ENCODE measurements at regions not wholly inside any gene's neighbourhood (a gene's known extent, or its start where the extent isn't known, plus 50 kb on each side); places are given as distances from the start of the nearest gene placed in this dataset.

DNA sequence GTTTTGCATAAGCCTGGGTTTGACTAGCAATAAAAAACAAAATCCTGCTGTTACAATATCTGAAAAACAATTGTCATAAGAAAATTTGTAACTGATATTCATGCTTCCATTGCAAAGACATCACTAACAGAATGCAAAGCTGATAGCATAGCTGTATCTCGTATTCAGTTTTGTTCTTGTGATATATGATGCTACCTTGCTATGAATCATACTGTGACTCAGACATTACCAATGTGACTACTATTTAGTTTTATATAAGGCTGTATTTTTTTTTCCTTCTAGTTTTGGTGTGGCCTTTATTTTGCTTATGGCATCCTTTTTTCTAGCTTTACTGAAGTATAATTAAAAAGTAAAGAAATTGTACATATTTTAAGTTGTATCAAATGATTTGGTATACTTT, 1381.8 kb downstream of the MRPL39 start:
- Histone ChIP-seq H3K27ac (ENCODE audit: poor library complexity, severe bottlenecking) (no peak overlapping the region), H3K27me3 (ENCODE audit: insufficient read depth, poor library complexity, severe bottlenecking) (peaks cover 6% of the 10 kb centered on the region), H3K4me1 (ENCODE audit: insufficient read depth, poor library complexity, severe bottlenecking) (peaks cover 6% of the 10 kb centered on the region), H3K4me3 (ENCODE audit: severe bottlenecking) (no peak overlapping the region), H3K9me3 (ENCODE audit: severe bottlenecking) (no peaks in the 10 kb centered on the region), H3K36me3 (ENCODE audit: low read depth) (no peaks in the 10 kb centered on the region)
- TF ChIP-seq, protein P1, sequence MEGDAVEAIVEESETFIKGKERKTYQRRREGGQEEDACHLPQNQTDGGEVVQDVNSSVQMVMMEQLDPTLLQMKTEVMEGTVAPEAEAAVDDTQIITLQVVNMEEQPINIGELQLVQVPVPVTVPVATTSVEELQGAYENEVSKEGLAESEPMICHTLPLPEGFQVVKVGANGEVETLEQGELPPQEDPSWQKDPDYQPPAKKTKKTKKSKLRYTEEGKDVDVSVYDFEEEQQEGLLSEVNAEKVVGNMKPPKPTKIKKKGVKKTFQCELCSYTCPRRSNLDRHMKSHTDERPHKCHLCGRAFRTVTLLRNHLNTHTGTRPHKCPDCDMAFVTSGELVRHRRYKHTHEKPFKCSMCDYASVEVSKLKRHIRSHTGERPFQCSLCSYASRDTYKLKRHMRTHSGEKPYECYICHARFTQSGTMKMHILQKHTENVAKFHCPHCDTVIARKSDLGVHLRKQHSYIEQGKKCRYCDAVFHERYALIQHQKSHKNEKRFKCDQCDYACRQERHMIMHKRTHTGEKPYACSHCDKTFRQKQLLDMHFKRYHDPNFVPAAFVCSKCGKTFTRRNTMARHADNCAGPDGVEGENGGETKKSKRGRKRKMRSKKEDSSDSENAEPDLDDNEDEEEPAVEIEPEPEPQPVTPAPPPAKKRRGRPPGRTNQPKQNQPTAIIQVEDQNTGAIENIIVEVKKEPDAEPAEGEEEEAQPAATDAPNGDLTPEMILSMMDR (IDR thresholded peaks at IDR 0.05; ENCODE audit: poor library complexity, severe bottlenecking) = no peak
- no peak for DNase-seq (ENCODE audit: low spot score)
- ATAC-seq (ENCODE audit: low read depth) = peak; percentile 93

- peak; percentile 73 for ATAC-seq (ENCODE audit: low read depth)
- H3K27me3 ChIP-seq (ENCODE audit: insufficient read depth, poor library complexity, severe bottlenecking) = no peaks in the 10 kb centered on the region
- no peak overlapping the region for H3K27ac ChIP-seq (ENCODE audit: poor library complexity, severe bottlenecking)
- no peak for DNase-seq (ENCODE audit: low spot score)
- TF ChIP-seq, protein P1 (IDR thresholded peaks at IDR 0.05; ENCODE audit: poor library complexity, severe bottlenecking) = no peak
- no peaks in the 10 kb centered on the region for H3K36me3 ChIP-seq (ENCODE audit: low read depth)
- no peak overlapping the region for H3K4me3 ChIP-seq (ENCODE audit: severe bottlenecking)
- no peaks in the 10 kb centered on the region for H3K9me3 ChIP-seq (ENCODE audit: severe bottlenecking)
- H3K4me1 ChIP-seq (ENCODE audit: insufficient read depth, poor library complexity, severe bottlenecking) = peaks cover 6% of the 10 kb centered on the region
These were observed 1382.9 kb downstream of the MRPL39 start for GRCh38 chr21:24224422-24224821.

- H3K36me3 ChIP-seq (ENCODE audit: low read depth) = no peaks in the 10 kb centered on the region
- TF ChIP-seq, protein P1 (IDR thresholded peaks at IDR 0.05; ENCODE audit: poor library complexity, severe bottlenecking) = no peak
- H3K4me1 ChIP-seq (ENCODE audit: insufficient read depth, poor library complexity, severe bottlenecking) = peaks cover 6% of the 10 kb centered on the region
- no peak overlapping the region for H3K4me3 ChIP-seq (ENCODE audit: severe bottlenecking)
- no peaks in the 10 kb centered on the region for H3K9me3 ChIP-seq (ENCODE audit: severe bottlenecking)
- ATAC-seq (ENCODE audit: low read depth) (peak; percentile 53; the same call in 1 of the 3 replicates), DNase-seq (ENCODE audit: low spot score) (no peak)
- no peaks in the 10 kb centered on the region for H3K27me3 ChIP-seq (ENCODE audit: insufficient read depth, poor library complexity, severe bottlenecking)
- no peak overlapping the region for H3K27ac ChIP-seq (ENCODE audit: poor library complexity, severe bottlenecking)
These were observed 1383.7 kb downstream of the MRPL39 start for GRCh38 chr21:24223624-24224023.

DNA sequence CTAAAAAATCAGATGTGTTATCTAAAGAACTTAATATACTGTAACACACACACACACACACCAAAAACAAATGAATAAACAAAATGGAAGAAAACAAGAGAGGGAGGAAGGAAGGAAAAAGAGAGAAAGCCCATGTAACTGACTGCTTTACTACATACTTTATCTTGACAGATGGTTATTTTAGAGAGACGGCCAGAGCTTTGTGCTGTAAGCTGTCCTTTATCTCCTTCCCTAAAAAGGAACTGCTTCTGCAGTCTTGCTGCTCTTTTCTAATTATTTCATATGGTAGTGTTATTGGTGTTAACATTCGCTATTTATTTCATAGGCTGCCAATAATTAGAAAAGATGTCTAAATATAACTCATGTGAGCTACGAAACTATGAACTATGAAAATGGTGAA, 1384.6 kb downstream of the MRPL39 start:
- TF ChIP-seq, protein P1 (IDR thresholded peaks at IDR 0.05; ENCODE audit: poor library complexity, severe bottlenecking) = no peak
- ATAC-seq (ENCODE audit: low read depth) (no peak), DNase-seq (ENCODE audit: low spot score) (no peak)
- Histone ChIP-seq H3K27ac (ENCODE audit: poor library complexity, severe bottlenecking) (no peak overlapping the region), H3K4me1 (ENCODE audit: insufficient read depth, poor library complexity, severe bottlenecking) (peaks cover 6% of the 10 kb centered on the region), H3K36me3 (ENCODE audit: low read depth) (no peaks in the 10 kb centered on the region), H3K4me3 (ENCODE audit: severe bottlenecking) (no peak overlapping the region), H3K27me3 (ENCODE audit: insufficient read depth, poor library complexity, severe bottlenecking) (no peaks in the 10 kb centered on the region), H3K9me3 (ENCODE audit: severe bottlenecking) (no peaks in the 10 kb centered on the region)

DNA sequence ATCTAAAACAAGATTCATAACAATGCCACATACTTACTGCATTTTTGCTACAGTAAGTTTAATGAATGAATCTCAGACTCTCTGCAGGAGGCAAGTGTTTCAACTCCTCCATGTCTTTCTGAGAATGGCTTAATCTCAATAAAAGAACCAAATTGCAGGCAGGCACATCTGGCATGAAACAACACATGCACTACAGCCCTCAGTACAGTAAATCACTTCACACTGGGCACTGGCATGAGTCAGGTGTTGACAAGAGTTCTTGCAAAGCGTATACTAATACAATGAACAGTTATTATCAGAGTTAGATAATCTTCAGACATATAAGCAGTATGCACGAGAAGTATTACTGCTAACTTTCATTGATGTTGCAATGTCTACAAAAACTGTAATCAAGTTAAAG, 1386.8 kb downstream of the MRPL39 start:
- H3K9me3 ChIP-seq (ENCODE audit: severe bottlenecking) = no peaks in the 10 kb centered on the region
- H3K27ac ChIP-seq (ENCODE audit: poor library complexity, severe bottlenecking) = no peak overlapping the region
- no peaks in the 10 kb centered on the region for H3K36me3 ChIP-seq (ENCODE audit: low read depth)
- TF ChIP-seq, protein P1 (IDR thresholded peaks at IDR 0.05; ENCODE audit: poor library complexity, severe bottlenecking) = no peak
- H3K4me3 ChIP-seq (ENCODE audit: severe bottlenecking) = no peak overlapping the region
- peaks cover 14% of the 10 kb centered on the region for H3K27me3 ChIP-seq (ENCODE audit: insufficient read depth, poor library complexity, severe bottlenecking)
- DNase-seq (ENCODE audit: low spot score) = no peak
- H3K4me1 ChIP-seq (ENCODE audit: insufficient read depth, poor library complexity, severe bottlenecking) = peaks cover 6% of the 10 kb centered on the region
- no peak for ATAC-seq (ENCODE audit: low read depth)

Measured in RWPE2 (cell line).